ENCODE measurements at regions not wholly inside any gene's neighbourhood (a gene's known extent, or its start where the extent isn't known, plus 50 kb on each side); places are given as distances from the start of the nearest gene placed in this dataset.

DNA sequence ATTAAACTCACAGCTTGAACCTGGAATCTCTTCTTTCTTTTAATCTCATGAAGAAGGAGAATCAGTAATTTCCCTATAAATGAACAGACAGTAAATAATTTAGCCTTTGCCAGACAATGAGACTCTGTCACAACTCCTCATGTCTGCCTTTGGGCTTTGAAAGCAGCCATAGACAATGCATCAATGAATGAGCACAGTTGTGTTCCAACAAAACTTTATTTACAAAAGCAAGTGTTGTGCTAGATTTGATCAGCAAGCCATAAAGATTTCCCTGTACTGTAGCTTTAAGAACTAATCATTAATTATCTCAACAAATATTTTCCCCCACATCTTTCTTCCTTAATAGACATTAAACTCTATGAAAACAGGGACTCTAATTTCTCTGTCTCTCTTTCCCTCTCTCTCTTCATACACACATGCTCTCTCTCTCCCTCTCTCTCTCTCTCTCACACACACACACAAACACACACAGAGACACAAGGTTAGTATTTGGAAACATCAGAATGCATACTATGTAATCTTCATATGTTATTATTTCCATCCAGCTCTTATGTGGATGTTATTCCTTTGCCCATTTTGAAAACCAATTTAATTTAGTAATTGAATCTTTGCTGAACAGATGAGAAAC, 1209.8 kb upstream of the CDH6 start:
- TF ChIP-seq, protein P1, sequence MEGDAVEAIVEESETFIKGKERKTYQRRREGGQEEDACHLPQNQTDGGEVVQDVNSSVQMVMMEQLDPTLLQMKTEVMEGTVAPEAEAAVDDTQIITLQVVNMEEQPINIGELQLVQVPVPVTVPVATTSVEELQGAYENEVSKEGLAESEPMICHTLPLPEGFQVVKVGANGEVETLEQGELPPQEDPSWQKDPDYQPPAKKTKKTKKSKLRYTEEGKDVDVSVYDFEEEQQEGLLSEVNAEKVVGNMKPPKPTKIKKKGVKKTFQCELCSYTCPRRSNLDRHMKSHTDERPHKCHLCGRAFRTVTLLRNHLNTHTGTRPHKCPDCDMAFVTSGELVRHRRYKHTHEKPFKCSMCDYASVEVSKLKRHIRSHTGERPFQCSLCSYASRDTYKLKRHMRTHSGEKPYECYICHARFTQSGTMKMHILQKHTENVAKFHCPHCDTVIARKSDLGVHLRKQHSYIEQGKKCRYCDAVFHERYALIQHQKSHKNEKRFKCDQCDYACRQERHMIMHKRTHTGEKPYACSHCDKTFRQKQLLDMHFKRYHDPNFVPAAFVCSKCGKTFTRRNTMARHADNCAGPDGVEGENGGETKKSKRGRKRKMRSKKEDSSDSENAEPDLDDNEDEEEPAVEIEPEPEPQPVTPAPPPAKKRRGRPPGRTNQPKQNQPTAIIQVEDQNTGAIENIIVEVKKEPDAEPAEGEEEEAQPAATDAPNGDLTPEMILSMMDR (IDR thresholded peaks at IDR 0.05) = no peak
- no peak for TF ChIP-seq POLR2A (IDR thresholded peaks at IDR 0.05)

Data from testis (tissue), 2 donors.